SIG-M5 treated with dmso at 0.1 percent for 504 hours (cell line): ENCODE measurements at regions not wholly inside any gene's neighbourhood (a gene's known extent, or its start where the extent isn't known, plus 50 kb on each side); places are given as distances from the start of the nearest gene placed in this dataset.

Source experiments
- DNase-seq: peaks from one replicate; lab custom pipeline; 2025; ENCODE audit not compliant: unreplicated experiment; lab: John Stamatoyannopoulos, UW

DNA sequence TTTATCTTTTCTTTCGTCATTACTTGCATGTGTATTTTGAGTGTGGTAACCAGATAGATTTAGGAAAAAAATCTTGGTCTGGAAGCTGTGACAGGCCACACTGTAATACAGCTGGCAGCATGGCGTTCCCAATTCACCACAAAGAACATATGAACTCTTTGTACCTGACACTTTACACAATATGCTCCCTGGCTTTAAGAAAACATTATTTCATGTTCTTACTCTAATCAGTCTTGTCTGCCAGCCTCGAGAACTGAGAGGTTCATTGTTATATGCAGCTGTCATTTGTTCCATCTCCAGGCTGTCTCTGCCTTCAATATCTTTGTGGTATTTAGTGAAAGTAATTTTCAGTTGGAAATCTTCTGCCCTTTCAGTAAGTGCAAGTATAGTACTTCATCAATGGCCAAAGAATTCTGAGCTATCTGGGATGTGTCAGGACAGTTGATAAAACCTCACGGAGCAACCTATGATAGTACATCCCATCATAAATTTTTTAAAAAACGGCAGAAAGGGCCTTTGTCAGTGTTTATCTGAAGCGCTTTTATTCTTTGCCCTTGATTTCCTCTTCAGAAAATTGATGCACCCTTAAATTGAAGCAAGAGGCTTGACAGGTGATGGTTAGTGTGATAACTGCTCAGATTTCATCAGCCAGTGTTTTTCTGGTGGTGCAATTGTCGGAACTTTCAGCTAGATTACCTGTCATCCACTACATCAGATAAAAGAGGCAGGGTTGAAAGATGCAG is 146.3 kb upstream of the SP8 start:
- DNase-seq = no peak

DNA sequence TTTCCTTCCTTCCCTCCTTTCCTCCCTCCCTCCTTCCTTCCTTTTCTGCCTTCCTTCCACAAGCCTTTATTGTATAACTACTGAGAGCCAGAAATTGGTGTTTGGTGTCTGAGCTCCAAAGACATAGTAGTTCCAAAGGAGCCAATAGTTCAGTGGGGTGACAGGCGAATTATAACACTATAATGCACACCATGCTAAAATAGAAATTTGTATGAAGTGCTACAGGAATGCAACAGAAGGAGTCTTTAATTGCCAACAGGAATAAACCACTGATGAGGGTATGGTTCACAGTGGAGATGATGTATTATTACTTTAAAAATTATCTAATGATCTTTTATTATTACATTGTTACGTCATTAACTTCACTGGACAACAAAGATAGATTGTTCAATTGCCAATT is 158.8 kb upstream of the SP8 start:
- no peak for DNase-seq

DNA sequence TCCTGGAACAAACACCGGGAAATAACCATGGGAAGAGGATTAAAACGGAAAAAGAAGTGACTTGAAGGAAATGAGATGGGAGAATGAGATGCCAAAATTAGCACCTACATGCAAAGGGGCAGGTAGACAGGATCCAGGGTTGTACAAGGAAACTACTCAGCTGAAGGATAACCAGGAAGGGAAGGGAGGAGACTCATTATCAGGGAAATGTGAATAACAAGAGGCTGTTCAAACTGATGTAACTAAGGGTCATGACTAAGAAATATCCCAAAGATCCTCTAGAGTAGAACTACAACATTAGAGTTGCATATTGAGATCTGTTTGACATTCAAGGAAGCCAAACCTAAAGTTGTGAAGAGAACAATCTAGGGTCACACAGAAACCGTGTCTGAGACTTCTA is 166.2 kb upstream of the SP8 start:
- DNase-seq = no peak

DNA sequence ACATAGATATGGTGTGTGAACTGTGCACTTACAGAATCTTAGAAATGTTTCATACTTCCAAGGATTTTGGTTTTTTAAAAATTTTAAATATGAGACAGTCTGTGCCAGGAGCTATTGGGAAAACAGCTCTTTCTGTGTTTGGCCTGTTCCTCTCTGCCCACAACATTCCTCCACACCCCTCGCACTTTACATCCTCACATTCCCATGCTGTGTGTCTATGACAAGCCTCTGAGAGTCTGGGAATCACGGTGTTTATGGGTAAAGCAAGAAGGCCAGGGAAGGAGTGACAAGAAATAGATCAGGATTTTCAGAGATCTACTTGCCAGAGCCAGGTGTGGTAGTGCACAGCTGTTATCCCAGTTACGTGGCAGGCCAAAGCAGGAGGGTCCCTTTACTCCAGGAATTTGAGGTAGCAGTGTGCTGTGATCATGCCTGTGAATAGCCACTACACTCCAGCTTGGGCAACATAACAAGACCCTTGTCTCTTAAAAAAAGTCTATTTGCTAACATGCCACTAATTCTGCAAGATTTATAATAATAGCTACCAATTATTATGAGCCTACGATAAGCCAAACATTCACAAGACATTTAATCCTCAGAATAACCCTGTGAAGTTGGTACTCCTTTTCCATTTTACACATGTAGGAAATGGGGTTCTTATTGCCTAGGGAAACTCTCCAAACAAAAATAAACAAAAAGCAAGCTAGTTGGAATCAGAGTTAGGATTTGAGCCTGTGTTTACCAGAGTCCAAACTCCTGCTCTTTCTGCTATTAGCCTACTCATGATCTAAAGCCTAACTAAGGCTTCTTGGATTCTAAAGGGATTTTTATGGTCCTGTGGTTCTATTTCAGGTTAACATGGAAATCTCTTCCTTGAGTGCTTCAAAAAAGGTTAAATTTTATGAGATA is 168.3 kb upstream of the SP8 start:
- no peak for DNase-seq

DNA sequence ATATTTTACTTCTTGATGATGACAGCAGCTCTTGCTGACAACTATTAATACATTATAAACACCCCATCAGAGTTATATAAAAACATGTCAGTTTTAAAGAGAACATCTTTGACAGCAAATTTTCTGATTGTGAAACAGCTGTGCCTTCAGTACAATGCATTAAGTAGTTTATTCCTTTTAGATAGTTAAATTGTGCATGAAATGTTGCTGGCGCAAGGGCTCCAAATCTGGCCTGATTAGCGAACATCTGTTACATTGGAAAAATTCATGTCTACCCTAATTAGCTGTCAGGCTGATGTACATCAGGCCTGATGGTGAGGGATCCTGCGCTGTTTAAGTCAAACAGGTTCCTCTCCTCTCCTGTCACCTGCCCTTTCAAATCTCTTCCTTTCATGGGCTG is 171.9 kb upstream of the SP8 start:
- no peak for DNase-seq

DNA sequence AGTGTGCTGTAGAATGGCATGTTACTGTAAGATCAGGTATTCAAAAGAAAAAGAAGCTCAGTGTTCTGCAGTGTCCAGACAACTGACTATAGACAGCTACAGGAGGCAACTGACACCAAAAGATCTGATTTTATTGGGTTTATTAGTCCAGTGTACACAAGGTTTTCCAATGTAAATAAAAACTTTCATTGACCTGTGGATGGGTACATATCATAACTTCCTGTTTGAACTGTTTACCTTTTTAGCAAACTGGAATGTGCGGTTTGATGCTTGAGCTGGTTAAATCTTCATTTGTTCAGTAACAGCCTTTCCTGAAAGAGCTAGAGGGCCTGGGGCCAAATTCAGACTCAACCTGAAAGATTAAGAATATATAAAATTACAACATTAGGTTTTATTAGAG is 172.6 kb upstream of the SP8 start:
- DNase-seq = peak; percentile 4

DNA sequence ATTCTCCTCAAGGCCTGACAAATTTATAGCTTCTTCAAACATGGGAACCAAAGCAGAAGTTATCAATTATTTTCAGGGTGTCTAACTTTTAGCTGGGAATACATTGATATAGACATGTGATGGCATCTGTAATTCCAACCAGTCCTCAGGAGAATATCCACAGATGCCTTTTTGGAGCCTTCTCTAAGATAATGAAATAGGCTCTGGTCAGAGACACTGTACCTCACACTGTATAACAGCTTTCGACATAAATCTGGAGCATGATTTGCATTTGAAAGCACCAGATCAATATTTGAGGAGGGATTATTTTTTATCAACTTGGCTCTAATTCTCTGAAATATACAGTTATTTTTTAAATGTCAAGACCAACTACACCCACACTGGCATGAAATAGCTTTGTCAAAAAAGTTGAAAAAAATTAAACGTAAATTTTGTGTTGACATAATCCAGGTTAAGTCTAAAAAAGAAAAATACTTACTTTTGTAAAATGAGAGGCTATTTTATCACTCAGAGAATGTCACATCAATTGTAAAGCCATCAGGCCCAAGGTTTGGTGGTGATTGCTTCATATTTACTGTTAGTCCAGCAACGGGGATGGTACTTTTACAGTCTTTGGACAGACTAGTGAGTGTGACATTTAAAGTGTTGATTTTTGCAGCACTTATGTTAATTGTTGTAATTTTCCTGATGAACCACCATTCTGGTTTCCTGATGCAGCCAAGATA is 177.0 kb upstream of the SP8 start:
- DNase-seq = no peak

DNA sequence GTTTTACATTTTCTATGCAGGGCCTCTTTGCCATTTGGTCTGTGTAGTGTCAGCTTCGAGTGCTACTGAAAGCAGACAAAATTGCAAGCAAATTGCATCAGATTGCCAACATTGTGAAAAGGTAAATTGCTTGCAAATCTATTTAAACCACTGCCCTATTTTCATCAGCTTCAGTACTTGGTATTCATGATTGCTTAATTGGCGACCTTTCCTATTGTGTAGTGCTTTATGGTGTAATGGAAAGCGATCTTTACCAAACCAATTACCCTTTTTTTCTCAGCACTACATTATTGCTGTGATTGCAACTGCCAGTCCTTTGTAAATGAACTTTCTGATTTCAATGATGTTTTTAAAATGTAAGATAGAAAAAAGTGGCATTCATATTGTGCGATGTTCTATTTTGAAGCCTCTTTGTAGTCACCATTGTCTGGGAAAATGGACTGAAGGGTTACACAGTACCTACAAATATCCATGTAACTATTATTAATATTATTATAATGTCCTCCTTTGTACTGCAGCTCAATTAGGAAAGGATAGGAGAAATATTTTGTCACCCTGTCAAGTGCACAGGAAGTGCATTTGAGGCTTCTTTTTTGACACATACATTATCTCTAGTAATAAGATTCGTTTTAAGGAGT is 177.7 kb upstream of the SP8 start:
- no peak for DNase-seq

DNA sequence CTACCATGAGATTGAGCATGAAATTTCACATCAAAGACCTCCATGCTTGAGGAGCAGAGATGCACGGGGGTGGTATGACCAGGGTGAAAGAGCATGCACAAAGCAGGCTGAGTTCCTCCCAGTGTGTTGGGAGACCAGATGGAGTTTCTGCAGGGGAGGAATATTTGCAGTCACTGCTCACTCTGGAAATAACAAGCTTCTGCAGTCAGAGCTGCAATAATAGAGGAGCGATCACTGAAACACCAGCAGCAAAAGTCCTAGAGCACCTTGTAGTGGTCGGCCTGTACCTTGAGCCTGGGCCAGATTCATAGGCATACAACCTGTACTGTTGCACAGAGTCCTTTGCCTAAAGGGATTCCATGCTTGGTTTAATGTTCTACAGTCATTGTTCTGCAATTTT is 184.5 kb upstream of the SP8 start:
- DNase-seq = no peak

DNA sequence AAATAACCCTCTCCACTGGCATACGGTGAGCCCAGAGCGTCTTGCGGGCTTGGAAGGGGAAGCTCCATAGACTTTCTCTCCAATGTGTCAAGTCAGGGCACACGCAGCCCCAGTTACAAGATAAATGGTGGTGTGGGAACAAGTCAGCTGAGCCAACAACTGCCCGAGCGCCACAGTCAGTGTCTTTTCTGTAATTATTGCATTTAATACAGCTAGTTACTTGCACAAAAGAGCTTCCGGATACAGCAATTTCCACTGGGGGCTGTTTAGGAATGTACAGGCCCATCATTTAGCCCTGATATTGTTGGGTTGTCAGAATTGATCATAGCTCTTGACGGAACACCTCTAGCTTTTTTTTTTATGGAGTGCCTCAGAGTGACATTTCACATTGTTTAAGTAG is 193.5 kb upstream of the SP8 start:
- no peak for DNase-seq

DNA sequence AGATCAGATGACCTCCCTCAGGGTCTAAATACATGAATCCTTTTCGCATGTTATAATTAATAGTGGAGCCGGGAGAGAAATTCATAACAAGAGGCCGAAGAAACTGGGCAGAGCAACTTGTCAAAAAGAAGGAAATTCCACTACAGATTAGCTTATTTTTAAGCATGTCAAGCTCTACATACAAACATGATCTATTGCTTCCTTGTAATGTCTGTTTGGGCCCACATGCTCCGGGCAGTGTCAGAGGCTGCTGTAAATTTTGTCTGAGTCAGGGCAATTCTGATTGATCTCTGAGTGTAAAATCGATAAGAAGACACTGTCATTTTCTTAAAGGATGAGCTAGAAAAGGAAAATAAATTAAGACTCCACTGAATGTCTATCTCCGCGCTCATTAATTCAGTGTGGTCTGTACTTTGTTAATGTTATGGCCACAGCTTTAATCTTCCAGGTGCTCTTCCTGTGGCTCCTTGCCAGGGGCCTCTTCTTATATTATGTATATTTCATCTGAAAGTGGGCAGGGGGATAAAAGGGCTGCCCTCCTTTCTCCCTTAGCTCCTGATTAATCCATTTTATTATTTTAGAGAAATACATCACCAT is 194.1 kb upstream of the SP8 start:
- no peak for DNase-seq

DNA sequence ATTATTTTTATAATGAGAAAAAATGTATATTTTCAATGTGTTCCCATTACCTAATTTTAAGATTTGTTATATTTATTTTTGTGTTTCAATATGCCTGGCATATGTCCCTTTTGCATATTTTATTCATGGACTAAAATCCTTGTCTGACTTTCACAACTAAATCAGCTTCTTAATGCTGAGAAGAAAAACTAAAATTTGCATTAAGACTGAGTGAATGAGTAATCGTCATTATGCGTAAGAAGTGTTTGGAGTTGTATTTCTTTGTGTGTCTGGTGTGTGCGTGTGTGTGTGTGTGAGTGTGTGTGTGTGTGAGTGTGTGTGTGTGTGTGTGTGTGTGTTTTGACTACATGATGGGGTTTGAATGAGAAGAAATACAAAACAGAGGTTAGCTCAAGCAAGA is 201.7 kb upstream of the SP8 start:
- no peak for DNase-seq

DNA sequence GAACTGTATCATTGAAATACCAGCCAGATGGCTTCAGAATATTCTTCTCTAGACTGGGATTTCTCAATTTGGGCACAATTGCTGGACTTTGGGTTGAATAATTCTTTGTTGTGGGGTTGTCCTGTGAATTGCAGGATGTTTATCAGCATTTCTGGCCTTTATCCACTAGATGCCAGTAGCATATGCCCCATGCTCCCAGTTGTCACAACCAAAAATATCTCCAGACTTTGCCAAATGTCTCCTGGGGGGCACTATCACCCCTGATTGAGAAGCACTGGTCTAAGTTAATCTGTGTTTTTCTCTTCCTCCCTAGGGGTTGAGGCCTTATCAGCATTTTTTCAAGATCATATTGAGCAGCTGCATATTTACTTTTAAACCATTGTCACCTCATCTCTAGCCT is 204.9 kb upstream of the SP8 start:
- no peak for DNase-seq

DNA sequence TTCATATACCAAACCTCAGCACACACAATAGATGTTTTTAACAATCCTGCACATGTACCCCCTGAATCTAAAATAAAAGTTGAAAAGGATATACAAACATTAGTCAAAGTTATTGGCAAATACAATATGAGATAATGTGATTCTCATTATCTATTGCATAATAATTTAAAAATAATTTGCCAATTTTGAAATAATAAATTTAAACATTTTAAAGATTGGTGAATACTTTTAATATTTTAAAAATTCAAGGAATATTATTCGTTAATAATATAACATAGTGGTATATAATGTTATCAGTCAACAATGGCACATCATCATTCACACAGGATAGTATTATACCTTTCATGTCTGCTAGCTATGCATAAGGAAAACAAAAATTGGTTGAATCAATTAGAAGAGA is 207.0 kb upstream of the SP8 start:
- DNase-seq = no peak

DNA sequence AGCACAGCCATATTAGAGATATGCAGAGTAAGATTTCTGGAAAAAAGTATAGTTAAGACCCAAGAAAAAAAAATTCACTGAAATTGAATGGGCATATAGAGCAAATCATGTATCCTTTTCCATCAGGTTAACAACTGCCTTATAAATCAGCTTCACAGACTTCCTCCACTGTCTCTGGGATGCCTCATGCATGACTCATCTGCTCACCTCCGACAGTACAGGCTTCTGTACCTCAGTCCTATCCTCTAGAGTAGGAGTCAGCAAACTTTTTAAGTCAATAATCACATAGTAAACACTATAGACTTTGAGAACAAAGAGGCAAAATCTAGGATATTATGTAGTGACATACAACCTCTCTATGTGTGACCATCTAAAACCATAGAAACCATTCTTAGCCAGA is 211.6 kb upstream of the SP8 start:
- no peak for DNase-seq

DNA sequence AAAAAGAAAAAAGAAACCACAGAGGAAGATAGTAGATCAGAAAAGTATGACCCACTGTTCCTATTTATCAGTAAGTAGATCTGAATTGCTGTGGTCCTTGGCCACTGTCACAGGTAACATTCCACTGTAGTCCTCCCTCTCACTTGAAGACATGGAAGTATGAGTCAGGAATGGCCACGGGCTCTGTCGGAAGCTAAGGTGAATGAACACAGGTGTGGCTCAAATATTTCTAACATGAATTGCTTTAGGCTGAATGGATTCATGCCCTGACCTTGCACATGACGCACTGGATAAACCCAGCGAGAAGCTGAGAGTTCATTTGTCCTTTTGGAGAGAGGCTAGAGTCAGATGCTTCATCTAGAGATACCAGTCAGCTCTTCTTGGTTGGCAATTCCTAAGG is 224.5 kb upstream of the SP8 start:
- DNase-seq = peak; percentile 47

DNA sequence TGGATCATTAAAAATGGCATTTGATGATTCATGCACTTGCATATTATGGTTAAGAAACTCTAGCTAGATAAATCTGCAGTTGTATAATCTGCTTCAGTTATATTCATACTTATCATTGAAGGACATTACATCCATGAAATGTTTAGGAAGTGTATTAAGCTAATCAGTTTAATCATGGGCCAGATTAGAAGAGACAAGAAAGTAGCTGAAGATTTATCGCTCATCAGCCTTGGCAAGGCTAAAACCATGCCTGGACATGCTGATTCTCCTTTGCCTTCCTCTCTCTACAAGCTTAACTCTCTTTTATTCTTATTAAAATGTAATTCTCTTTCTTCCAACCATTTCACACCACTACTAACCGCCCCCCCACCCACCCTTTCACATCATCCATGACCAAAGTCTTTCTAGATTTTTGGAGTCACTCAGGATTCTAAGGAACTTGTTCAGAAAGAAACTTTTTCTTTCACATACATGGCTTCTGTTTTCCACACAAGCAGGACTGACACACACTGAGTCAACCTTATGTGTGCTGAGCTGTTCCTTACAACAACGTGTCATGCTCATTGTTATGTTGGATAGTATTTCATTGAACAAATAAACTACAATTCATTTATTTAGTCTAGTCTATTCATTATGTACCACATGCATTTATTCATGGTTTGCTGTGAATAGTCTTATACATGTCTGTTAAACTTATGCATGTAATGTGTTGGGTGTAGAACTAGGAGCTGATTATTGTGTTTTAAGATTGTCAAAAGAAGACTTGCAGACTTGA is 227.3 kb upstream of the SP8 start:
- no peak for DNase-seq

DNA sequence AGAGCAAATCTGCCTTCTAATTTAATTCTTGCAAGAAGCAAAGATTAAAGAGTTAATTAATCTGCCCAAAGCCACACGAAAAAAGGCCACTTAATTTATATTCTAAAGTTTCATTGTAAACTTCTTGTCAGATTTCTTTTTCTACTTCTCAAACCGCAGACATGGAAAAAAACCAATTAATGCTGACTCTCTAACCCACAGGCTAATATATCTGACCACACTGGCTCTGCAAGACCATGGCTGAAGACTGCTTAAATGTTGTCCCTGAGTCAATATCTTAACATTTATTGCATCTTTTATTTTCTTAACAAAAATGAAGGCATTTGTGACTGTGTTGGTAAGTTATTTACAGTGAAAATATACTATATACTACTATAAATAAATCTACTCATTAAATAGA is 234.0 kb upstream of the SP8 start:
- DNase-seq = no peak

DNA sequence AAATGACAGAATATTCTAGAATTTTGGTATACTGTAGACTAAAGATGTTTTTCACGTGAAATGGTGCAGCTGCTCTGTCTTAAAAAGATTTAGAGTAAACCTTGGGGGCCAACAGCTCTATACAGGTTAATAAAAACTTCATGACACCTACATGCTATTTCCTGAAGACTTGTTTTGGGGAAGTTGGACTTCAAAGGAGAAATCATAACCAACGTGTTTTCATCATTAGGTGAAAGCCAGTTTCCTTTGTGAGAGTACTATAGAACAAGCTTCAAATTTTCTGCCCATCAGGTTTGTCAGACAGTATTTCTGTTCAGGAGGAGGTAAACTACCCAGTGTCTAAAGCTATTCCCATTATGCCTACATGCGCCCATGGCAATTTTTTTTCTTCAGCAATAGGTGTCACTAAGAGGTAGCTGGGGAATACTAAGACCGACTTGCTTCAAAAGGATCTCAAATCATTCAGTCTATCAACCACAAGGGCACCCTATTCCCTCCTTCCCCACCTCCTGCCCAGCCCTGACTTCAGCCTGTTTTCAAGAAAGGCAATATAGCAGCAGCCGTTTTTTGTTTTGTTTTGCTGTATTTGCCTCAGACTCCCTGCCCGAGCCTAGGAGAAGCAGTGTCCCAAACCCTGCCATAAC is 237.3 kb upstream of the SP8 start:
- DNase-seq = no peak

DNA sequence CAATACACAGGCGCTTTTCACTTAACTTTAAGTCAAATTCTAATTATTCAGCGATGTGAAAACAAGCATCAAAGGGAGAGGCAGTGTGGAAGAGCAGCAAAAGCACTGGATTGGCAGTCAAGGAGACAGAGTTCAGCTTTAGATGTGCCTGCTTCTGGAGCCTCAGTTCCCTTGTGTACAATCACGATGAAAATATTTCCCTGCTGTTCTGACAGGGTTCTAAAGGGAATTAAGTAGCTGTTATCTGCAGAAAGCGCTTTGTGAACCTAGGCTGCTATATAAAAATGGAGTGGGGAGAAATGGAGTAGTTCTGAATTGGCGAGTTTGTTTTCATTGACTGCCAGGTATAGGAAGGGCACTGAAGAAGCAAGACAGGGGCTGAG is 237.8 kb upstream of the SP8 start:
- DNase-seq = no peak
